ENCODE measurements at regions not wholly inside any gene's neighbourhood (a gene's known extent, or its start where the extent isn't known, plus 50 kb on each side); places are given as distances from the start of the nearest gene placed in this dataset.

- no peak for TF ChIP-seq POLR2A (IDR thresholded peaks at IDR 0.05; ENCODE audit: low read depth)
- TF ChIP-seq, protein P1, sequence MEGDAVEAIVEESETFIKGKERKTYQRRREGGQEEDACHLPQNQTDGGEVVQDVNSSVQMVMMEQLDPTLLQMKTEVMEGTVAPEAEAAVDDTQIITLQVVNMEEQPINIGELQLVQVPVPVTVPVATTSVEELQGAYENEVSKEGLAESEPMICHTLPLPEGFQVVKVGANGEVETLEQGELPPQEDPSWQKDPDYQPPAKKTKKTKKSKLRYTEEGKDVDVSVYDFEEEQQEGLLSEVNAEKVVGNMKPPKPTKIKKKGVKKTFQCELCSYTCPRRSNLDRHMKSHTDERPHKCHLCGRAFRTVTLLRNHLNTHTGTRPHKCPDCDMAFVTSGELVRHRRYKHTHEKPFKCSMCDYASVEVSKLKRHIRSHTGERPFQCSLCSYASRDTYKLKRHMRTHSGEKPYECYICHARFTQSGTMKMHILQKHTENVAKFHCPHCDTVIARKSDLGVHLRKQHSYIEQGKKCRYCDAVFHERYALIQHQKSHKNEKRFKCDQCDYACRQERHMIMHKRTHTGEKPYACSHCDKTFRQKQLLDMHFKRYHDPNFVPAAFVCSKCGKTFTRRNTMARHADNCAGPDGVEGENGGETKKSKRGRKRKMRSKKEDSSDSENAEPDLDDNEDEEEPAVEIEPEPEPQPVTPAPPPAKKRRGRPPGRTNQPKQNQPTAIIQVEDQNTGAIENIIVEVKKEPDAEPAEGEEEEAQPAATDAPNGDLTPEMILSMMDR (IDR thresholded peaks at IDR 0.05) = no peak
- no peak for TF ChIP-seq POLR2AphosphoS5 (IDR thresholded peaks at IDR 0.05)
Observed at GRCh38 chr16:72469932-72470331, 298.0 kb upstream of the PMFBP1 start.

Measured in esophagus muscularis mucosa (tissue), 3 donors.